Vagina (tissue), 2 donors: ENCODE measurements at regions not wholly inside any gene's neighbourhood (a gene's known extent, or its start where the extent isn't known, plus 50 kb on each side); places are given as distances from the start of the nearest gene placed in this dataset.

Source experiments
- POLR2AphosphoS5 ChIP-seq, 2 donors: sonication (generic); formaldehyde crosslinking; IDR thresholded peaks; one replicate each; pipeline ENCODE4 v1.9.0; 2017; ENCODE audit warnings: antibody characterized with exemption in 2 of 2, mild to moderate bottlenecking in 2 of 2, low read depth in 1 of 2; ENCODE audit not compliant: insufficient read depth in 1 of 2
- TF ChIP-seq, protein P1 (sequence below), 3 experiments: fragments of 450-650 bp in 2 of 3; fragments of 200-600 bp in 1 of 3; sonication (generic) in 1 of 3; IDR thresholded peaks; one replicate each; pipeline ENCODE4 v1.5.1; 2017 to 2019; ENCODE audit warnings: antibody characterized with exemption in 3 of 3, mild to moderate bottlenecking in 2 of 3, moderate library complexity in 2 of 3

DNA sequence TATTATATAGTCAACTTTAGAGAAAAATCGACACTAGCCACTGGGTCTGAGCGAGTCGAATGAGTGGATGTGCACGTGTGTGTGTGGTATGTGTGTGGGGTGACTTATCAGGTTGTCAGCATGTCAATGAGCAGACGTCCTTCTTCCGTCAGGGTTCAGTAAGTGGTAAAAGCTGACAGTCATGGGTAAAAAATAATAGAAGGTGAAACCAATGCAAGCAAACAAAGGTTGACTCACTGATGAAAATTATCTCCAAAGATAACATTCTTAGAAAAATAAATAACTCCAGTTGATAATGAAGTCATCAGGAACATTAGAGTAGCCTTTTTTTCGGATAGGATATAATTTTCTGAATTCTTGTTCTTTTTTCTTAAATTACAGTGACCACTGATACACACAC lies 243.8 kb upstream of the FOXQ1 start:
- TF ChIP-seq, protein P1, sequence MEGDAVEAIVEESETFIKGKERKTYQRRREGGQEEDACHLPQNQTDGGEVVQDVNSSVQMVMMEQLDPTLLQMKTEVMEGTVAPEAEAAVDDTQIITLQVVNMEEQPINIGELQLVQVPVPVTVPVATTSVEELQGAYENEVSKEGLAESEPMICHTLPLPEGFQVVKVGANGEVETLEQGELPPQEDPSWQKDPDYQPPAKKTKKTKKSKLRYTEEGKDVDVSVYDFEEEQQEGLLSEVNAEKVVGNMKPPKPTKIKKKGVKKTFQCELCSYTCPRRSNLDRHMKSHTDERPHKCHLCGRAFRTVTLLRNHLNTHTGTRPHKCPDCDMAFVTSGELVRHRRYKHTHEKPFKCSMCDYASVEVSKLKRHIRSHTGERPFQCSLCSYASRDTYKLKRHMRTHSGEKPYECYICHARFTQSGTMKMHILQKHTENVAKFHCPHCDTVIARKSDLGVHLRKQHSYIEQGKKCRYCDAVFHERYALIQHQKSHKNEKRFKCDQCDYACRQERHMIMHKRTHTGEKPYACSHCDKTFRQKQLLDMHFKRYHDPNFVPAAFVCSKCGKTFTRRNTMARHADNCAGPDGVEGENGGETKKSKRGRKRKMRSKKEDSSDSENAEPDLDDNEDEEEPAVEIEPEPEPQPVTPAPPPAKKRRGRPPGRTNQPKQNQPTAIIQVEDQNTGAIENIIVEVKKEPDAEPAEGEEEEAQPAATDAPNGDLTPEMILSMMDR (IDR thresholded peaks at IDR 0.05): no peak
- no peak for TF ChIP-seq POLR2AphosphoS5 (IDR thresholded peaks at IDR 0.05; ENCODE audit: insufficient read depth in 1 of 2, low read depth in 1 of 2)
